ENCODE measurements at regions not wholly inside any gene's neighbourhood (a gene's known extent, or its start where the extent isn't known, plus 50 kb on each side); places are given as distances from the start of the nearest gene placed in this dataset.

- Mint-ChIP-seq H3K9me3 (peaks cover 11% of the 10 kb centered on the region), H3K4me1 (peaks cover 28% of the 10 kb centered on the region), H3K27me3 (ENCODE audit: insufficient read depth, low read depth) (peaks cover 3% of the 10 kb centered on the region), H3K4me3 (no peak overlapping the region), H3K27ac (no peak overlapping the region), H3K36me3 (peaks cover 9% of the 10 kb centered on the region)
- Histone ChIP-seq H3K4me2 (no peak overlapping the region), H3F3A (ENCODE audit: low read depth) (peaks cover 11% of the 10 kb centered on the region), H3K79me2 (ENCODE audit: low read depth) (no peaks in the 10 kb centered on the region), H3K9me3 (ENCODE audit: low read depth) (no peaks in the 10 kb centered on the region), H4K20me1 (ENCODE audit: low read depth) (no peaks in the 10 kb centered on the region), H3K36me3 (no peaks in the 10 kb centered on the region), H3K4me3 (no peak overlapping the region), H3K27ac (no peak overlapping the region), H3K9ac (no peak overlapping the region), H3K27me3 (no peaks in the 10 kb centered on the region), H3K4me1 (peaks cover 16% of the 10 kb centered on the region), H2AFZ (replicated peaks) (no peak overlapping the region)
- no peak for DNase-seq (ENCODE audit: low spot score)
- TF ChIP-seq EZH2phosphoT487 (IDR thresholded peaks at IDR 0.05): no peak
- no peak for TF ChIP-seq CTCF (IDR thresholded peaks at IDR 0.05)
- TF ChIP-seq EZH2 (IDR thresholded peaks at IDR 0.05): no peak
Measured at GRCh38 chr12:124096109-124096508, 123.1 kb downstream of the ZNF664 start.

- Histone ChIP-seq H3K27ac (no peak overlapping the region), H3K4me3 (no peak overlapping the region), H3K36me3 (no peaks in the 10 kb centered on the region), H3F3A (ENCODE audit: low read depth) (peaks cover 11% of the 10 kb centered on the region), H3K79me2 (ENCODE audit: low read depth) (no peaks in the 10 kb centered on the region), H2AFZ (replicated peaks) (no peak overlapping the region), H4K20me1 (ENCODE audit: low read depth) (no peaks in the 10 kb centered on the region), H3K4me2 (no peak overlapping the region), H3K9ac (no peak overlapping the region), H3K4me1 (peaks cover 16% of the 10 kb centered on the region), H3K27me3 (no peaks in the 10 kb centered on the region), H3K9me3 (ENCODE audit: low read depth) (no peaks in the 10 kb centered on the region)
- TF ChIP-seq CTCF (IDR thresholded peaks at IDR 0.05) (no peak), EZH2phosphoT487 (IDR thresholded peaks at IDR 0.05) (no peak), EZH2 (IDR thresholded peaks at IDR 0.05) (no peak)
- Mint-ChIP-seq H3K27me3 (ENCODE audit: insufficient read depth, low read depth) (peaks cover 3% of the 10 kb centered on the region), H3K9me3 (peaks cover 12% of the 10 kb centered on the region), H3K27ac (no peak overlapping the region), H3K4me1 (peaks cover 28% of the 10 kb centered on the region), H3K4me3 (no peak overlapping the region), H3K36me3 (peaks cover 9% of the 10 kb centered on the region)
- DNase-seq (ENCODE audit: low spot score): no peak
Measured at GRCh38 chr12:124096869-124097434, 123.9 kb downstream of the ZNF664 start.

GRCh38 chr12:124097701-124098100, 124.7 kb downstream of the ZNF664 start:
- Histone ChIP-seq H3K27me3 (no peaks in the 10 kb centered on the region), H3K27ac (no peak overlapping the region), H3F3A (ENCODE audit: low read depth) (peaks cover 11% of the 10 kb centered on the region), H3K4me3 (no peak overlapping the region), H3K79me2 (ENCODE audit: low read depth) (no peaks in the 10 kb centered on the region), H3K9ac (no peak overlapping the region), H3K9me3 (ENCODE audit: low read depth) (no peaks in the 10 kb centered on the region), H3K4me1 (peaks cover 16% of the 10 kb centered on the region), H2AFZ (replicated peaks) (peak overlapping the region; percentile 17), H3K4me2 (no peak overlapping the region), H4K20me1 (ENCODE audit: low read depth) (no peaks in the 10 kb centered on the region), H3K36me3 (no peaks in the 10 kb centered on the region)
- Mint-ChIP-seq H3K4me3 (no peak overlapping the region), H3K9me3 (peaks cover 13% of the 10 kb centered on the region), H3K4me1 (peaks cover 28% of the 10 kb centered on the region), H3K36me3 (peaks cover 9% of the 10 kb centered on the region), H3K27ac (peak overlapping the region; percentile 42), H3K27me3 (ENCODE audit: insufficient read depth, low read depth) (peaks cover 4% of the 10 kb centered on the region)
- TF ChIP-seq EZH2phosphoT487 (IDR thresholded peaks at IDR 0.05): no peak
- no peak for TF ChIP-seq EZH2 (IDR thresholded peaks at IDR 0.05)
- TF ChIP-seq CTCF (IDR thresholded peaks at IDR 0.05): no peak
- no peak for DNase-seq (ENCODE audit: low spot score)

Measured in neural progenitor cell (in vitro differentiated cells).